ENCODE measurements at regions not wholly inside any gene's neighbourhood (a gene's known extent, or its start where the extent isn't known, plus 50 kb on each side); places are given as distances from the start of the nearest gene placed in this dataset.
"Not testable (repeated sequence)": the region's sequence is repeated elsewhere in the genome, so short reads cannot be mapped to it uniquely, and the experiment has no call there.

- DNase-seq = peak; percentile 74
Observed at GRCh38 chr12:107607464-107608392, 77.9 kb upstream of the PWP1 start.

- DNase-seq = not testable (repeated sequence)
Observed at GRCh38 chr12:107608779-107609178, 76.8 kb upstream of the PWP1 start.

GRCh38 chr12:107610021-107610859, 75.4 kb upstream of the PWP1 start:
- DNase-seq = no peak

- DNase-seq = no peak
Observed at GRCh38 chr12:107612508-107612907, 73.1 kb upstream of the PWP1 start.

- no peak for DNase-seq
Observed at GRCh38 chr12:107616941-107617340, 68.7 kb upstream of the PWP1 start.

- no peak for DNase-seq
Observed at GRCh38 chr12:107618106-107618505, 67.5 kb upstream of the PWP1 start.

GRCh38 chr12:107619831-107620230, 65.8 kb upstream of the PWP1 start:
- DNase-seq = no peak

GRCh38 chr12:107622001-107622400, 63.6 kb upstream of the PWP1 start:
- no peak for DNase-seq

- no peak for DNase-seq
Observed at GRCh38 chr12:107624493-107624892, 61.1 kb upstream of the PWP1 start.

- DNase-seq = no peak
Observed at GRCh38 chr12:107631715-107632114, 53.9 kb upstream of the PWP1 start.

- no peak for DNase-seq
Observed at GRCh38 chr12:107632246-107632645, 53.4 kb upstream of the PWP1 start.

GRCh38 chr12:107634530-107634929, 51.1 kb upstream of the PWP1 start:
- no peak for DNase-seq

- DNase-seq = no peak
Observed at GRCh38 chr12:107635139-107635538, 50.5 kb upstream of the PWP1 start.
